ACC112 (cell line): ENCODE measurements at regions not wholly inside any gene's neighbourhood (a gene's known extent, or its start where the extent isn't known, plus 50 kb on each side); places are given as distances from the start of the nearest gene placed in this dataset.

Experiments used
- H2AFZ ChIP-seq: fragments of 200-600 bp; sonication (generic); one replicate; pipeline ENCODE4 v1.6.0; 2017; ENCODE audit warnings: antibody characterized with exemption, low read length; ENCODE audit not compliant: unreplicated experiment
- H3K27ac ChIP-seq: fragments of 200-600 bp; sonication (generic); 2 replicates; pipeline ENCODE4 v1.5.1; 2014; ENCODE audit warnings: low read depth, mild to moderate bottlenecking, antibody characterized with exemption, low read length, moderate library complexity
- H3K27me3 ChIP-seq: fragments of 200-600 bp; sonication (generic); 2 replicates; pipeline ENCODE4 v1.6.1; 2014; ENCODE audit warnings: mild to moderate bottlenecking, antibody characterized with exemption, low read length, moderate library complexity, mixed read lengths; ENCODE audit not compliant: insufficient read depth
- H3K36me3 ChIP-seq: fragments of 200-600 bp; sonication (generic); 2 replicates; pipeline ENCODE4 v1.6.1; 2016; ENCODE audit warnings: mild to moderate bottlenecking, antibody characterized with exemption, low read length, moderate library complexity, mixed read lengths; ENCODE audit not compliant: insufficient read depth
- H3K4me1 ChIP-seq: fragments of 200-600 bp; sonication (generic); one replicate; pipeline ENCODE4 v1.6.1; 2016; ENCODE audit warnings: low read length, mixed read lengths; ENCODE audit not compliant: insufficient read depth, unreplicated experiment, control insufficient read depth
- H3K4me3 ChIP-seq: fragments of 200-600 bp; sonication (generic); 2 replicates; pipeline ENCODE4 v1.5.1; 2014; ENCODE audit warnings: mild to moderate bottlenecking, low read depth, low read length
- H3K79me2 ChIP-seq: fragments of 200-600 bp; sonication (generic); one replicate; pipeline ENCODE4 v1.6.0; 2016; ENCODE audit warnings: low read length; ENCODE audit not compliant: control insufficient read depth, unreplicated experiment, insufficient read depth

GRCh38 chr5:171528865-171529614, 109.6 kb downstream of the FGF18 start:
- no peaks in the 10 kb centered on the region for H3K4me1 ChIP-seq
- H3K27ac ChIP-seq = no peak overlapping the region
- H3K79me2 ChIP-seq = no peaks in the 10 kb centered on the region
- H2AFZ ChIP-seq = no peak overlapping the region
- H3K4me3 ChIP-seq = no peak overlapping the region
- H3K36me3 ChIP-seq = no peaks in the 10 kb centered on the region
- no peaks in the 10 kb centered on the region for H3K27me3 ChIP-seq

- Histone ChIP-seq H3K36me3 (no peaks in the 10 kb centered on the region), H3K4me3 (no peak overlapping the region), H3K27me3 (no peaks in the 10 kb centered on the region), H3K27ac (no peak overlapping the region), H3K4me1 (no peaks in the 10 kb centered on the region), H2AFZ (no peak overlapping the region), H3K79me2 (no peaks in the 10 kb centered on the region)
Observed at GRCh38 chr5:171531638-171532037, 112.2 kb downstream of the FGF18 start.

- Histone ChIP-seq H2AFZ (no peak overlapping the region), H3K27ac (no peak overlapping the region), H3K4me3 (no peak overlapping the region), H3K27me3 (no peaks in the 10 kb centered on the region), H3K36me3 (no peaks in the 10 kb centered on the region), H3K79me2 (no peaks in the 10 kb centered on the region), H3K4me1 (peaks cover 5% of the 10 kb centered on the region)
Observed at GRCh38 chr5:171533153-171533552, 113.7 kb downstream of the FGF18 start.

- Histone ChIP-seq H3K4me3 (no peak overlapping the region), H3K27me3 (no peaks in the 10 kb centered on the region), H3K79me2 (no peaks in the 10 kb centered on the region), H3K4me1 (peaks cover 5% of the 10 kb centered on the region), H3K36me3 (no peaks in the 10 kb centered on the region), H2AFZ (no peak overlapping the region), H3K27ac (no peak overlapping the region)
Observed at GRCh38 chr5:171534043-171534895, 114.8 kb downstream of the FGF18 start.

GRCh38 chr5:171535162-171535561, 115.7 kb downstream of the FGF18 start:
- no peak overlapping the region for H3K27ac ChIP-seq
- no peaks in the 10 kb centered on the region for H3K27me3 ChIP-seq
- H3K4me3 ChIP-seq = no peak overlapping the region
- H3K36me3 ChIP-seq = no peaks in the 10 kb centered on the region
- no peak overlapping the region for H2AFZ ChIP-seq
- H3K4me1 ChIP-seq = peaks cover 5% of the 10 kb centered on the region
- no peaks in the 10 kb centered on the region for H3K79me2 ChIP-seq

- no peaks in the 10 kb centered on the region for H3K36me3 ChIP-seq
- peaks cover 3% of the 10 kb centered on the region; the same call in 1 of the 2 replicates for H3K27me3 ChIP-seq
- H3K79me2 ChIP-seq = no peaks in the 10 kb centered on the region
- no peak overlapping the region for H3K27ac ChIP-seq
- no peak overlapping the region for H3K4me3 ChIP-seq
- no peak overlapping the region for H2AFZ ChIP-seq
- H3K4me1 ChIP-seq = peaks cover 5% of the 10 kb centered on the region
Observed at GRCh38 chr5:171537070-171537849, 117.8 kb downstream of the FGF18 start.

- Histone ChIP-seq H3K27me3 (peaks cover 3% of the 10 kb centered on the region; the same call in 1 of the 2 replicates), H3K36me3 (no peaks in the 10 kb centered on the region), H2AFZ (no peak overlapping the region), H3K4me1 (peaks cover 5% of the 10 kb centered on the region), H3K27ac (no peak overlapping the region), H3K79me2 (no peaks in the 10 kb centered on the region), H3K4me3 (no peak overlapping the region)
Observed at GRCh38 chr5:171537923-171538537, 118.6 kb downstream of the FGF18 start.

GRCh38 chr5:171538681-171539080, 119.2 kb downstream of the FGF18 start:
- Histone ChIP-seq H2AFZ (no peak overlapping the region), H3K4me3 (no peak overlapping the region), H3K27ac (no peak overlapping the region), H3K79me2 (no peaks in the 10 kb centered on the region), H3K36me3 (no peaks in the 10 kb centered on the region), H3K27me3 (peaks cover 3% of the 10 kb centered on the region; the same call in 1 of the 2 replicates), H3K4me1 (peaks cover 5% of the 10 kb centered on the region)

- Histone ChIP-seq H3K4me1 (peaks cover 5% of the 10 kb centered on the region), H3K36me3 (no peaks in the 10 kb centered on the region), H3K27me3 (peaks cover 3% of the 10 kb centered on the region; the same call in 1 of the 2 replicates), H3K27ac (no peak overlapping the region), H3K79me2 (no peaks in the 10 kb centered on the region), H3K4me3 (no peak overlapping the region), H2AFZ (no peak overlapping the region)
Observed at GRCh38 chr5:171540865-171541264, 121.4 kb downstream of the FGF18 start.

- H3K27ac ChIP-seq = no peak overlapping the region
- H3K36me3 ChIP-seq = no peaks in the 10 kb centered on the region
- no peak overlapping the region for H3K4me3 ChIP-seq
- peaks cover 3% of the 10 kb centered on the region; the same call in 1 of the 2 replicates for H3K27me3 ChIP-seq
- no peaks in the 10 kb centered on the region for H3K79me2 ChIP-seq
- peaks cover 5% of the 10 kb centered on the region for H3K4me1 ChIP-seq
- H2AFZ ChIP-seq = no peak overlapping the region
Observed at GRCh38 chr5:171541341-171541776, 121.9 kb downstream of the FGF18 start.
